ENCODE measurements at regions not wholly inside any gene's neighbourhood (a gene's known extent, or its start where the extent isn't known, plus 50 kb on each side); places are given as distances from the start of the nearest gene placed in this dataset.

DNA sequence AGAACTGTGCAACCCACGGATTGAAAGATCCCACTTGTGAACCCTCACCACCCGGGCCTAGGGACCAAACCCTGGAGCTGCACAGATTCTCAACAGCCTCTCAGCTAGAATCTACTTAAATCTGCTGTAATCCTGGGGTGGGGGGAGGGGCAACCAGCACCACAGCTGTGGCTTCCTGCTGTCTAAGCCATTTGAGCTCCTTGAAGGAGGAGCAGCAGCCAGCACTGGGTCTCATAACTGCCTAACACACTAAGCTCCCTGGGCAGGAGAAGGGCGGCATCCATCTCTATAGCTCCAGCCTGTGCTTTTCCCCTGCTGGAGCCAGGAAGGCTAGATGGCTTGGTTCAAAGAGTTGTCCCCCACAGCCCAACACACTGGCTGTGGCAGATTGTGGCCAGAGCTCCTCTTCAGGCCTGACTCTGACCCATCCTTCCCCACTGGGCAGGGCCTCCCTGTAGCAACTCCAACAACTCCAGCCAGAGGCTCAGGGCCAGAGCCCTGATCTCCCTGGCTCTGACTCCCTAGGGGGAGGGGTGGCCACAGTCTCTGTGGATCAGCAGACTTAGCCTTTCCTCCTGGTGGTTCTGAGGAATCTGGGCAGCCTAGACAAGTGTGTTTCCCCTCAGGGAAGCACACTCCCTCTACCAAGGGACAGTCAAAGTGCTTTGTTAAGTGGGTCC, 72.0 kb upstream of the C9orf72 start:
- H3K27me3 ChIP-seq (replicated peaks; ENCODE audit: insufficient read depth): no peaks in the 10 kb centered on the region
- no peaks in the 10 kb centered on the region for H3K9me3 ChIP-seq
- TF ChIP-seq, protein P1, sequence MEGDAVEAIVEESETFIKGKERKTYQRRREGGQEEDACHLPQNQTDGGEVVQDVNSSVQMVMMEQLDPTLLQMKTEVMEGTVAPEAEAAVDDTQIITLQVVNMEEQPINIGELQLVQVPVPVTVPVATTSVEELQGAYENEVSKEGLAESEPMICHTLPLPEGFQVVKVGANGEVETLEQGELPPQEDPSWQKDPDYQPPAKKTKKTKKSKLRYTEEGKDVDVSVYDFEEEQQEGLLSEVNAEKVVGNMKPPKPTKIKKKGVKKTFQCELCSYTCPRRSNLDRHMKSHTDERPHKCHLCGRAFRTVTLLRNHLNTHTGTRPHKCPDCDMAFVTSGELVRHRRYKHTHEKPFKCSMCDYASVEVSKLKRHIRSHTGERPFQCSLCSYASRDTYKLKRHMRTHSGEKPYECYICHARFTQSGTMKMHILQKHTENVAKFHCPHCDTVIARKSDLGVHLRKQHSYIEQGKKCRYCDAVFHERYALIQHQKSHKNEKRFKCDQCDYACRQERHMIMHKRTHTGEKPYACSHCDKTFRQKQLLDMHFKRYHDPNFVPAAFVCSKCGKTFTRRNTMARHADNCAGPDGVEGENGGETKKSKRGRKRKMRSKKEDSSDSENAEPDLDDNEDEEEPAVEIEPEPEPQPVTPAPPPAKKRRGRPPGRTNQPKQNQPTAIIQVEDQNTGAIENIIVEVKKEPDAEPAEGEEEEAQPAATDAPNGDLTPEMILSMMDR (IDR thresholded peaks at IDR 0.05): no peak
- TF ChIP-seq POLR2AphosphoS5 (IDR thresholded peaks at IDR 0.05): no peak
- no peak for TF ChIP-seq POLR2A (IDR thresholded peaks at IDR 0.05)
- 79% methylated on average over 3 of the region's 3 CpGs for WGBS
- H3K4me1 ChIP-seq (replicated peaks): no peaks in the 10 kb centered on the region
- DNase-seq (ENCODE audit: low spot score): no peak
- intact Hi-C loops (cut with DNase I): no loop called here
- H3K36me3 ChIP-seq: no peaks in the 10 kb centered on the region
- H3K4me3 ChIP-seq: no peak overlapping the region
- no peak overlapping the region for H3K27ac ChIP-seq

DNA sequence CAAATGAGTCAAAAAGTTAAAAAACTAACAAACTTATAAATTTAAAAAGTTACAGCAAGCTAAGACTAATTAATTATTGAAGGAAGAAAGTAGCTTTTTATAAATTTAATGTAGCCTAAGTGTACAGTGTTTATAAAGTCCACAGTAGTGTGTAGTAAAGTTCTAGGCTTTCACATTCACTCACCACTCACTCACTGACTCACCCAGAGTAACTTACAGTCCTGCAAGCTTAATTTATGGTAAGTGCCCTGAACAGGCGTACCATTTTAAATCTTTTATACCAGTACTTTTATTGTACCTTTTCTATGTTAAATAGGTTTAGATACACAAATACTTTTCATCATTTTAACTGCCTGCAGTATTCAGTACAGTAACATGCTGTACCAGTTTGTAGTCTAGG, 80.0 kb upstream of the C9orf72 start:
- WGBS: 55% methylated on average over 1 of the region's 1 CpG
- intact Hi-C loops (cut with DNase I): no loop called here

DNA sequence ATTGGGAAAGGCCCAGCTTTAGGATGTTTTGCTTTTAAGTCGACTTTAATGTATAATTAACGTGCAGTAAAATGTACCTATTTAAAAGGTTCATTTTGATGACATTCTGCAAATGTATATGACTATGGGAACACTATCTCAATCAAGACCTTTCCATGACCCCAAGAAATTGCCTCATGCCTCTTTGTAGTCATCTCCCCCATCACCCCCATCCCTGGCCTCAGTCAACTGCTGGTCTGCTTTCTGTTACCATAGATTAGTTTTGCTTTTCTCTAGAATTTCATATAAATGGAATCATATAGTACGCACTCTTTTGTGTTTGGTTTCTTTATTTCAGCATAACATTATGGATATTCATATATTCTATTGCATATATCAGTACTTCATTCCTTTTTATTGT, 80.7 kb upstream of the C9orf72 start:
- WGBS: 75% methylated on average over 3 of the region's 3 CpGs
- no peaks in the 10 kb centered on the region for H3K27me3 ChIP-seq (replicated peaks; ENCODE audit: insufficient read depth)
- no peak for TF ChIP-seq POLR2AphosphoS5 (IDR thresholded peaks at IDR 0.05)
- TF ChIP-seq POLR2A (IDR thresholded peaks at IDR 0.05): no peak
- TF ChIP-seq, protein P1 (IDR thresholded peaks at IDR 0.05): no peak

More for the DNA sequence above, 80.0 kb upstream of the C9orf72 start:
- no peaks in the 10 kb centered on the region for H3K27me3 ChIP-seq (replicated peaks; ENCODE audit: insufficient read depth)
- no peak overlapping the region for H3K27ac ChIP-seq
- H3K4me3 ChIP-seq: no peak overlapping the region
- H3K36me3 ChIP-seq: no peaks in the 10 kb centered on the region
- no peak for DNase-seq (ENCODE audit: low spot score)
- H3K9me3 ChIP-seq: no peaks in the 10 kb centered on the region
- TF ChIP-seq, protein P1 (IDR thresholded peaks at IDR 0.05): no peak
- TF ChIP-seq POLR2A (IDR thresholded peaks at IDR 0.05): no peak
- no peak for TF ChIP-seq POLR2AphosphoS5 (IDR thresholded peaks at IDR 0.05)
- no peaks in the 10 kb centered on the region for H3K4me1 ChIP-seq (replicated peaks)

DNA sequence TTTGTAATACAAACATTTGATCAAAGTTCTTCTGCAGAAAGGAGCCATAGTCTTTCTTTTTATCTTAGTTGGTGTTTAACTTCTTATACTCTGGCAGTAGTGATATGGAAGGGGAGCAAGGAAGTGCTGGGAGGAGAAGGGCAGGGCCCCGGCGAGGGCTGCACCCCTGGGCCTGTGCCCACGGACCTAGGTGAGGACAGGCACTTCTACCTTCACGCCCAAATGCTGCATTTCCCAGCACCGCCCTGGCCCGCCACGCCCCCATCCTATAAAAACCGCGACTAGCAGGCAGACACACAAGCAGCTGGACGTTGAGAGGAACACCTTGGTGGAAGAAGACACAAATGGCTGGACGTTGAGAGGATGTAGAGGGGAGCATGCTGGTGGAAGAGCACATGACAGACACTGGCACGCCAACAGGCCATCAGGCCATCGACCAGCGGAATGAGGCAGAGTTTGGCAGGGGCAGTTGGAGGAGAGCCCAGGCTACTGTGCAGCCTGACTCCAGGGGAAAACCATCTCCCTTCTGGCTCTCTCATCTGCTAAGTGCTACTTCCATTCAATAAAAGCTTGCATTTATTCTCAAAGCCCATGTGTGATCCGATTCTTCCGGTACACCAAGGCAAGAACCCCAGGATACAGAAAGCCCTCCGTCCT, 81.5 kb upstream of the C9orf72 start:
- intact Hi-C loops (cut with DNase I): no loop called here
- Histone ChIP-seq H3K4me3 (no peak overlapping the region), H3K27ac (no peak overlapping the region), H3K27me3 (replicated peaks; ENCODE audit: insufficient read depth) (no peaks in the 10 kb centered on the region), H3K4me1 (replicated peaks) (no peaks in the 10 kb centered on the region), H3K9me3 (no peaks in the 10 kb centered on the region), H3K36me3 (no peaks in the 10 kb centered on the region)
- DNase-seq (ENCODE audit: low spot score): no peak
- WGBS: 45% methylated on average over 17 of the region's 17 CpGs
- TF ChIP-seq POLR2A (IDR thresholded peaks at IDR 0.05): no peak

More for the DNA sequence above, 80.7 kb upstream of the C9orf72 start:
- Histone ChIP-seq H3K27ac (no peak overlapping the region), H3K4me3 (no peak overlapping the region), H3K9me3 (no peaks in the 10 kb centered on the region), H3K4me1 (replicated peaks) (no peaks in the 10 kb centered on the region), H3K36me3 (no peaks in the 10 kb centered on the region)
- intact Hi-C loops (cut with DNase I): no loop called here
- no peak for DNase-seq (ENCODE audit: low spot score)

DNA sequence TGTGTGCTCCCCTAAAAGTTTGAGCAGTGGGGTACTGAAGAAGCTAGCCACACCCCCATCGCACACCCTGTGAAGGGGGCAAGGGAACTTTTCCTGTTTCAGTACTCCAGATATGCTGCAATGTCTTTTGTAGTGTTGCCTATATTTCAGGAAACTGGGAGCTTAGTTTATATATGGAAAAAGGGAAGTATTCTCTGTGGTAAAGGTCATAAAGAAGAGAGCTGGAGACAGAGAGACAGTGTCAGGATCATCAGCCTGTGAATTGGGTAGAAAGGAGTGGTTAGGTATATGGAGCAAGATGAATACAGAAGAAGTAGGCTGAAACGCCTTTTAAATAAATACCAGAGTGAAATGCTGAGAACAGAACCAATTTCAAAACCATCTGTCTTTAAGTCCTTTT, 82.2 kb upstream of the C9orf72 start:
- no peak for DNase-seq (ENCODE audit: low spot score)
- no peak overlapping the region for H3K27ac ChIP-seq
- no peak overlapping the region for H3K4me3 ChIP-seq
- no peaks in the 10 kb centered on the region for H3K9me3 ChIP-seq
- TF ChIP-seq, protein P1 (IDR thresholded peaks at IDR 0.05): no peak
- no peak for TF ChIP-seq POLR2AphosphoS5 (IDR thresholded peaks at IDR 0.05)
- TF ChIP-seq POLR2A (IDR thresholded peaks at IDR 0.05): no peak
- 77% methylated on average over 2 of the region's 2 CpGs for WGBS
- no peaks in the 10 kb centered on the region for H3K4me1 ChIP-seq (replicated peaks)
- no peaks in the 10 kb centered on the region for H3K36me3 ChIP-seq
- intact Hi-C loops (cut with DNase I): no loop called here
- H3K27me3 ChIP-seq (replicated peaks; ENCODE audit: insufficient read depth): no peaks in the 10 kb centered on the region

Measured in prostate gland (tissue), 2 donors.